Aorta (tissue), 5 donors: ENCODE measurements at regions not wholly inside any gene's neighbourhood (a gene's known extent, or its start where the extent isn't known, plus 50 kb on each side); places are given as distances from the start of the nearest gene placed in this dataset.

ENCODE experiments used
- ATAC-seq: fragments of 200-7000 bp; cut with Tn5 transposase; one replicate; pipeline ENCODE4 v1.9.1; 2022; ENCODE audit warnings: moderate library complexity; ENCODE audit not compliant: low FRiP score
- DNase-seq, 2 donors: peaks; one replicate each; pipeline ENCODE4 v3.0.0-alpha.2; 2020
- H3K27ac ChIP-seq, 2 donors: one replicate each; pipeline ENCODE4 v1.5.1; 2013; ENCODE audit warnings: low read length in 2 of 2, mild to moderate bottlenecking in 2 of 2, moderate library complexity in 2 of 2, control low read depth in 1 of 2, inconsistent platforms in 1 of 2, low read depth in 1 of 2
- H3K27me3 ChIP-seq, 2 donors: one replicate each; pipeline ENCODE4 v1.6.1; 2013; ENCODE audit warnings: control low read depth in 1 of 2, low read length in 1 of 2, mild to moderate bottlenecking in 1 of 2, moderate library complexity in 1 of 2; ENCODE audit not compliant: insufficient read depth in 2 of 2, control insufficient read depth in 1 of 2
- H3K36me3 ChIP-seq, 2 donors: one replicate each; pipeline ENCODE4 v1.6.1; 2013; ENCODE audit warnings: control low read depth in 1 of 2, low read length in 1 of 2, mild to moderate bottlenecking in 1 of 2; ENCODE audit not compliant: insufficient read depth in 2 of 2, control insufficient read depth in 1 of 2
- H3K4me1 ChIP-seq, 2 donors: one replicate each; pipeline ENCODE4 v1.6.1; 2013; ENCODE audit warnings: low read length in 2 of 2, control low read depth in 1 of 2, mild to moderate bottlenecking in 1 of 2, moderate library complexity in 1 of 2; ENCODE audit not compliant: insufficient read depth in 2 of 2, control insufficient read depth in 1 of 2
- H3K4me3 ChIP-seq, 2 donors: one replicate each; pipeline ENCODE4 v1.5.1; 2013; ENCODE audit warnings: low read length in 2 of 2, control low read depth in 1 of 2, mild to moderate bottlenecking in 1 of 2
- H3K9me3 ChIP-seq: one replicate; pipeline ENCODE4 v1.6.1; 2013; ENCODE audit warnings: mild to moderate bottlenecking, low read length; ENCODE audit not compliant: control insufficient read depth
- WGBS, 2 donors: extraction: QIAGEN DNeasy Blood & Tissue Kit; methylation state at CpG; one replicate each; pipeline ENCODE4 v1.1.7; 2013; 5-methylcytosine and 5-hydroxymethylcytosine counted together
- intact Hi-C, 2 donors: fragments of 100-400 bp; cut with DNase I; formaldehyde crosslinking; loops; one replicate each; pipeline versions ENCODE4 v1.14.2 to v1.15.0; 2022
- donor health status: healthy with polysubstance abuse.
- donor health status: Bipolar disorder and iron deficiency.
- donor health status: DM: no; HTN: no; CAD: no.
- donor health status: DM: no; HTN: no; CAD: no.
- donor health status: DM: yes; HTN: yes; CAD: no.

GRCh38 chr17:22654447-22654846, 962.1 kb downstream of the KCNJ18 start:
- ATAC-seq (no peak), DNase-seq (no peak)
- Histone ChIP-seq H3K4me1 (no peaks in the 10 kb centered on the region), H3K36me3 (no peaks in the 10 kb centered on the region), H3K4me3 (no peak overlapping the region), H3K27ac (no peak overlapping the region), H3K9me3 (no peaks in the 10 kb centered on the region), H3K27me3 (no peaks in the 10 kb centered on the region)
- 50 to 57% methylated on average over 3 of the region's 3 CpGs for WGBS, 2 donors
- intact Hi-C loops = no loop called here

- Histone ChIP-seq H3K4me1 (no peaks in the 10 kb centered on the region), H3K36me3 (no peaks in the 10 kb centered on the region), H3K9me3 (no peaks in the 10 kb centered on the region), H3K27me3 (no peaks in the 10 kb centered on the region), H3K4me3 (no peak overlapping the region), H3K27ac (no peak overlapping the region)
- intact Hi-C loops = no loop called here
- ATAC-seq = no peak
- WGBS, 2 donors = 64 to 67% methylated on average over 4 of the region's 4 CpGs
- DNase-seq = peak in 1 of 2 donors; percentile 53
Measured at GRCh38 chr17:22669721-22670120, 977.4 kb downstream of the KCNJ18 start.

GRCh38 chr17:22671110-22671509, 978.8 kb downstream of the KCNJ18 start:
- H3K27ac ChIP-seq = no peak overlapping the region
- no peak overlapping the region for H3K4me3 ChIP-seq
- no peaks in the 10 kb centered on the region for H3K4me1 ChIP-seq
- H3K9me3 ChIP-seq = no peaks in the 10 kb centered on the region
- intact Hi-C loops = no loop called here
- WGBS, 2 donors = 79 to 84% methylated on average over 7 of the region's 7 CpGs
- no peaks in the 10 kb centered on the region for H3K36me3 ChIP-seq
- DNase-seq (peak in 1 of 2 donors; percentile 28), ATAC-seq (no peak)
- H3K27me3 ChIP-seq = no peaks in the 10 kb centered on the region

GRCh38 chr17:22692066-22692805, 999.9 kb downstream of the KCNJ18 start:
- DNase-seq = peak in 1 of 2 donors; percentile 54
- intact Hi-C loops = no loop called here
- Histone ChIP-seq H3K36me3 (no peaks in the 10 kb centered on the region), H3K27me3 (no peaks in the 10 kb centered on the region), H3K4me3 (no peak overlapping the region), H3K27ac (no peak overlapping the region), H3K9me3 (no peaks in the 10 kb centered on the region), H3K4me1 (no peaks in the 10 kb centered on the region)
- no peak for ATAC-seq
- WGBS, 2 donors = 84 to 85% methylated on average over 35 of the region's 35 CpGs

GRCh38 chr17:22692806-22693171, 1000.5 kb downstream of the KCNJ18 start:
- ATAC-seq = no peak
- no peak overlapping the region for H3K27ac ChIP-seq

GRCh38 chr17:22694362-22695227, 1002.3 kb downstream of the KCNJ18 start:
- Histone ChIP-seq H3K4me3 (no peak overlapping the region), H3K4me1 (no peaks in the 10 kb centered on the region), H3K36me3 (no peaks in the 10 kb centered on the region), H3K9me3 (peaks cover 2% of the 10 kb centered on the region), H3K27ac (no peak overlapping the region), H3K27me3 (no peaks in the 10 kb centered on the region)
- 74% methylated on average over 33 of the region's 33 CpGs for WGBS, 2 donors
- DNase-seq (no peak), ATAC-seq (peak; percentile 34)
- intact Hi-C loops = no loop called here

More at GRCh38 chr17:22692806-22693171, 1000.5 kb downstream of the KCNJ18 start:
- Histone ChIP-seq H3K9me3 (no peaks in the 10 kb centered on the region), H3K36me3 (no peaks in the 10 kb centered on the region), H3K4me3 (no peak overlapping the region), H3K4me1 (no peaks in the 10 kb centered on the region), H3K27me3 (no peaks in the 10 kb centered on the region)
- 82 to 84% methylated on average over 11 of the region's 11 CpGs for WGBS, 2 donors
- intact Hi-C loops = no loop called here
- peak in 1 of 2 donors; percentile 44 for DNase-seq

GRCh38 chr17:22695228-22695619, 1002.9 kb downstream of the KCNJ18 start:
- DNase-seq (no peak), ATAC-seq (peak; percentile 40)
- no peaks in the 10 kb centered on the region for H3K36me3 ChIP-seq
- H3K27ac ChIP-seq = no peak overlapping the region
- intact Hi-C loops = no loop called here
- H3K4me1 ChIP-seq = no peaks in the 10 kb centered on the region
- peaks cover 2% of the 10 kb centered on the region for H3K9me3 ChIP-seq
- no peak overlapping the region for H3K4me3 ChIP-seq
- WGBS, 2 donors = 68 to 73% methylated on average over 13 of the region's 13 CpGs
- no peaks in the 10 kb centered on the region for H3K27me3 ChIP-seq

GRCh38 chr17:22703204-22703603, 1010.9 kb downstream of the KCNJ18 start:
- ATAC-seq (no peak), DNase-seq (no peak)
- WGBS, 2 donors = 57 to 59% methylated on average over 14 of the region's 14 CpGs
- intact Hi-C loops = no loop called here
- H3K9me3 ChIP-seq = peaks cover 2% of the 10 kb centered on the region
- H3K36me3 ChIP-seq = no peaks in the 10 kb centered on the region
- no peak overlapping the region for H3K27ac ChIP-seq
- no peaks in the 10 kb centered on the region for H3K27me3 ChIP-seq
- H3K4me1 ChIP-seq = no peaks in the 10 kb centered on the region
- H3K4me3 ChIP-seq = no peak overlapping the region
